SK-N-SH treated with all-trans-retinoic acid at 6 μM for 48 hours (cell line): ENCODE measurements at regions not wholly inside any gene's neighbourhood (a gene's known extent, or its start where the extent isn't known, plus 50 kb on each side); places are given as distances from the start of the nearest gene placed in this dataset.

Experiments
- ATAC-seq: fragments of 200-7000 bp; cut with Tn5 transposase; 3 replicates; pipeline ENCODE4 v1.9.1; 2020; ENCODE audit warnings: mild to moderate bottlenecking, moderate library complexity
- BACH2 ChIP-seq: fragments of 250-450 bp; sonication (Bioruptor Pico); IDR thresholded peaks from 2 replicates; pipeline ENCODE4 v1.9.0; 2021; ENCODE audit warnings: mild to moderate bottlenecking, borderline replicate concordance
- CSDC2 ChIP-seq: fragments of 250-450 bp; sonication (Bioruptor Pico); IDR thresholded peaks from 2 replicates; pipeline ENCODE4 v1.5.0; 2020; ENCODE audit warnings: mild to moderate bottlenecking, moderate library complexity
- ESRRG ChIP-seq: fragments of 250-450 bp; sonication (Bioruptor Pico); IDR thresholded peaks from 2 replicates; pipeline ENCODE4 v1.6.1; 2021; ENCODE audit warnings: mild to moderate bottlenecking
- ISL1 ChIP-seq: fragments of 250-450 bp; sonication (Bioruptor Pico); IDR thresholded peaks from 2 replicates; pipeline ENCODE4 v2.1.2; 2022; ENCODE audit warnings: mild to moderate bottlenecking, moderate library complexity
- OSR1 ChIP-seq: fragments of 250-450 bp; sonication (Bioruptor Pico); IDR thresholded peaks from 2 replicates; pipeline ENCODE4 v1.8.0; 2022; ENCODE audit warnings: moderate library complexity, mild to moderate bottlenecking, inconsistent platforms
- PPARA ChIP-seq: fragments of 250-450 bp; sonication (Bioruptor Pico); IDR thresholded peaks from 2 replicates; pipeline ENCODE4 v1.5.0; 2020; ENCODE audit warnings: mild to moderate bottlenecking, borderline replicate concordance
- RARB ChIP-seq: fragments of 250-450 bp; sonication (Bioruptor Pico); IDR thresholded peaks from 2 replicates; pipeline ENCODE4 v1.8.0; 2021; ENCODE audit warnings: mild to moderate bottlenecking, moderate library complexity
- SNAI2 ChIP-seq: fragments of 250-450 bp; sonication (Bioruptor Pico); IDR thresholded peaks from 2 replicates; pipeline ENCODE4 v1.5.0; 2020; ENCODE audit warnings: mild to moderate bottlenecking, moderate library complexity
- TCF4 ChIP-seq: fragments of 250-450 bp; sonication (Bioruptor Pico); IDR thresholded peaks from 2 replicates; pipeline ENCODE4 v1.8.0; 2021; ENCODE audit warnings: mild to moderate bottlenecking, moderate library complexity, borderline replicate concordance
- ZC3H10 ChIP-seq: fragments of 250-450 bp; sonication (Bioruptor Pico); IDR thresholded peaks from 2 replicates; pipeline ENCODE4 v1.5.1; 2021; ENCODE audit warnings: mild to moderate bottlenecking, moderate library complexity
- ZFP3 ChIP-seq: fragments of 250-450 bp; sonication (Bioruptor Pico); IDR thresholded peaks from 2 replicates; pipeline ENCODE4 v1.5.0; 2020; ENCODE audit warnings: mild to moderate bottlenecking, moderate library complexity
- ZNF565 ChIP-seq: fragments of 450-650 bp; formaldehyde crosslinking; conservative IDR thresholded peaks from 2 replicates; pipeline ENCODE4 v1.5.0; 2020; ENCODE audit warnings: low read depth, mild to moderate bottlenecking, moderate library complexity
- ZNF70 ChIP-seq: fragments of 450-650 bp; formaldehyde crosslinking; IDR thresholded peaks from 2 replicates; pipeline ENCODE4 v1.5.0; 2020; ENCODE audit warnings: mild to moderate bottlenecking, moderate library complexity
- TF ChIP-seq, protein P1 (sequence below): fragments of 250-450 bp; sonication (Bioruptor Pico); IDR thresholded peaks from 2 replicates; pipeline ENCODE4 v1.5.1; 2021; ENCODE audit warnings: mild to moderate bottlenecking, moderate library complexity
- TF ChIP-seq, protein P2 (sequence below): fragments of 250-450 bp; sonication (Bioruptor Pico); IDR thresholded peaks from 2 replicates; pipeline ENCODE4 v1.5.1; 2020; ENCODE audit warnings: low read depth, mild to moderate bottlenecking, moderate library complexity
- TF ChIP-seq, protein P3 (sequence below): fragments of 250-450 bp; sonication (Bioruptor Pico); IDR thresholded peaks from 2 replicates; pipeline ENCODE4 v1.8.0; 2021; ENCODE audit warnings: low read depth, mild to moderate bottlenecking, moderate library complexity, borderline replicate concordance
- TF ChIP-seq, protein P4 (sequence below): fragments of 250-450 bp; sonication (Bioruptor Pico); IDR thresholded peaks from 2 replicates; pipeline ENCODE4 v1.8.0; 2020; ENCODE audit warnings: mild to moderate bottlenecking, moderate library complexity, borderline replicate concordance

DNA sequence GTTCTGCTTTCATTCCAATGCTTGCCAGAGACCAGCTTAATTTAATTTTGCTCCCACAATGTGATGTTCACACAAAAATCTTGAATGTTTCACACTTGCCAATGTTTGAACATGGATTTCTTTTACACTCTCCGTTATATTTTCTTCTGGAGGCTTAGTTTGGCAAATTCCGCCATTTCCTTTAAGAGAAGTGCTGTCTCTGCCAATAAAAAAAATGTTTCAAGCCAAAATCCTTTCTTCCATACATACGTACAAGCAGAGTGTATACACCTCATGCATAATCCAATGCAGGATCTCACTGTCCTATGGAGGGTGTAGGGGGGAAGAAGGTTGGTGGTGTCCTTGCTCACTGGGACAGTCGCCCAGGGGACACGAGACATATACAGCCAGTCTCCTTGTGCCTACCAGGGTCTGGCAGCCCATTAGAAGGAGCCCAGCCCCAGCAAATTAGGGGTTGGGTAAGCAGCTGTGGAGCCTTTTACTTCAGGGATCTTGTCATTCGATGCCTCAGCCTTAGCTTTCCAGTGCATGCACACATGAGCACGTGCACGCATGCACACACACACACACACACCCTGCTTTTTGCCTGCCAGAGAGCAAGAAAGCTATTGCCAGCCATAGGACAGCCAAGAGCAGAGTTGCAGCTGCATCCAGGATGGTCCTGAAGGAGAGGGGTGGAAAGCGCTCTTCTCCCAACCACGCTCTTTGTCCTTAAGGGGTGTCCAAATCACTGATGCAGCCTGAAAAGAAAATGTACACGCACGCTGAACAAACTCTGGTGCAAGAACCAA lies 208.3 kb downstream of the FOXO1 start (continued):
- TF ChIP-seq, protein P1, sequence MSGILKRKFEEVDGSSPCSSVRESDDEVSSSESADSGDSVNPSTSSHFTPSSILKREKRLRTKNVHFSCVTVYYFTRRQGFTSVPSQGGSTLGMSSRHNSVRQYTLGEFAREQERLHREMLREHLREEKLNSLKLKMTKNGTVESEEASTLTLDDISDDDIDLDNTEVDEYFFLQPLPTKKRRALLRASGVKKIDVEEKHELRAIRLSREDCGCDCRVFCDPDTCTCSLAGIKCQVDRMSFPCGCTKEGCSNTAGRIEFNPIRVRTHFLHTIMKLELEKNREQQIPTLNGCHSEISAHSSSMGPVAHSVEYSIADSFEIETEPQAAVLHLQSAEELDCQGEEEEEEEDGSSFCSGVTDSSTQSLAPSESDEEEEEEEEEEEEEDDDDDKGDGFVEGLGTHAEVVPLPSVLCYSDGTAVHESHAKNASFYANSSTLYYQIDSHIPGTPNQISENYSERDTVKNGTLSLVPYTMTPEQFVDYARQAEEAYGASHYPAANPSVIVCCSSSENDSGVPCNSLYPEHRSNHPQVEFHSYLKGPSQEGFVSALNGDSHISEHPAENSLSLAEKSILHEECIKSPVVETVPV (CRISPR knock-in tag) = no peak
- TF ChIP-seq, protein P2, sequence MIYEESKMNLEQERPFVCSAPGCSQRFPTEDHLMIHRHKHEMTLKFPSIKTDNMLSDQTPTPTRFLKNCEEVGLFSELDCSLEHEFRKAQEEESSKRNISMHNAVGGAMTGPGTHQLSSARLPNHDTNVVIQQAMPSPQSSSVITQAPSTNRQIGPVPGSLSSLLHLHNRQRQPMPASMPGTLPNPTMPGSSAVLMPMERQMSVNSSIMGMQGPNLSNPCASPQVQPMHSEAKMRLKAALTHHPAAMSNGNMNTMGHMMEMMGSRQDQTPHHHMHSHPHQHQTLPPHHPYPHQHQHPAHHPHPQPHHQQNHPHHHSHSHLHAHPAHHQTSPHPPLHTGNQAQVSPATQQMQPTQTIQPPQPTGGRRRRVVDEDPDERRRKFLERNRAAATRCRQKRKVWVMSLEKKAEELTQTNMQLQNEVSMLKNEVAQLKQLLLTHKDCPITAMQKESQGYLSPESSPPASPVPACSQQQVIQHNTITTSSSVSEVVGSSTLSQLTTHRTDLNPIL = no peak
- no peak for TF ChIP-seq ZC3H10 (CRISPR knock-in tag)
- TF ChIP-seq, all 23 proteins: peak for 0

DNA sequence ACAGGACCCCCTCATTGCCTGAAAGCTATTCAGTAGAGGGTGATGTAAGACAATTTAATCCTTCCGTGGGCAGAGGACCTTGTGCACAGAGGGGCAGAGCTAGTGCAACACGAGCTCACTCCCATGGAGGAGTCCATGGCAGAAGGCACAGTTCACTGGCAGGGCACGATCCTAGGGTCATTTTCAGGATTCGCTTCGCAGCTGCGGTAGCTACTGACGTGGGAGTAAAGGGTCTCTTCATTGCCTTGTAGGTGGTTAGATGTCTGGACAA lies 207.8 kb downstream of the FOXO1 start:
- TF ChIP-seq PPARA (CRISPR knock-in tag) = no peak
- no peak for TF ChIP-seq ISL1 (CRISPR knock-in tag)
- TF ChIP-seq ZNF70 = no peak
- ATAC-seq = no peak

DNA sequence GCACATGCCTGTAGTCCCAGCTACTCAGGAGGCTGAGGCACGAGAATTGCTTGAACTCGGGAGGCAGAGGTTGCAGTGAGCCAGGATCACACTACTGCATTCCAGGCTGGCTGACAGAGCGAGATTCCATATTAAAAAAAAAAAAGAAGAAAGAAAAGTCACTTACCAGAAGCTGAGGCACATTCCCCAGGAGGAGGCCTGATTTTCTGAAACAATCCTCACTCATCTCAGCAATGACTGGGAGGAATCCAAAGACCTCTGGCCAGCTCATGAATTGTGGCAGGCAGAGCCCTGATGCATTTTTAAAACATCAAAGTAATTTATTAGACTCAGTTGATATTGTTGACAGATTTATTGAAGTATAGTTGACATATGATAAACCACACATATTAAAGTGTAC lies 206.3 kb downstream of the FOXO1 start:
- peak; percentile 20; the same call in 2 of the 3 replicates for ATAC-seq
- TF ChIP-seq SNAI2 (CRISPR knock-in tag) (no peak), ISL1 (CRISPR knock-in tag) (no peak), PPARA (CRISPR knock-in tag) (no peak), OSR1 (CRISPR knock-in tag) (no peak), BACH2 (no peak), TCF4 (no peak), ESRRG (CRISPR knock-in tag) (no peak)
- TF ChIP-seq, protein P3, sequence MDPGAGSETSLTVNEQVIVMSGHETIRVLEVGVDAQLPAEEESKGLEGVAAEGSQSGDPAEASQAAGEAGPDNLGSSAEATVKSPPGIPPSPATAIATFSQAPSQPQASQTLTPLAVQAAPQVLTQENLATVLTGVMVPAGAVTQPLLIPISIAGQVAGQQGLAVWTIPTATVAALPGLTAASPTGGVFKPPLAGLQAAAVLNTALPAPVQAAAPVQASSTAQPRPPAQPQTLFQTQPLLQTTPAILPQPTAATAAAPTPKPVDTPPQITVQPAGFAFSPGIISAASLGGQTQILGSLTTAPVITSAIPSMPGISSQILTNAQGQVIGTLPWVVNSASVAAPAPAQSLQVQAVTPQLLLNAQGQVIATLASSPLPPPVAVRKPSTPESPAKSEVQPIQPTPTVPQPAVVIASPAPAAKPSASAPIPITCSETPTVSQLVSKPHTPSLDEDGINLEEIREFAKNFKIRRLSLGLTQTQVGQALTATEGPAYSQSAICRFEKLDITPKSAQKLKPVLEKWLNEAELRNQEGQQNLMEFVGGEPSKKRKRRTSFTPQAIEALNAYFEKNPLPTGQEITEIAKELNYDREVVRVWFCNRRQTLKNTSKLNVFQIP (CRISPR knock-in tag) = no peak
- TF ChIP-seq, protein P4, sequence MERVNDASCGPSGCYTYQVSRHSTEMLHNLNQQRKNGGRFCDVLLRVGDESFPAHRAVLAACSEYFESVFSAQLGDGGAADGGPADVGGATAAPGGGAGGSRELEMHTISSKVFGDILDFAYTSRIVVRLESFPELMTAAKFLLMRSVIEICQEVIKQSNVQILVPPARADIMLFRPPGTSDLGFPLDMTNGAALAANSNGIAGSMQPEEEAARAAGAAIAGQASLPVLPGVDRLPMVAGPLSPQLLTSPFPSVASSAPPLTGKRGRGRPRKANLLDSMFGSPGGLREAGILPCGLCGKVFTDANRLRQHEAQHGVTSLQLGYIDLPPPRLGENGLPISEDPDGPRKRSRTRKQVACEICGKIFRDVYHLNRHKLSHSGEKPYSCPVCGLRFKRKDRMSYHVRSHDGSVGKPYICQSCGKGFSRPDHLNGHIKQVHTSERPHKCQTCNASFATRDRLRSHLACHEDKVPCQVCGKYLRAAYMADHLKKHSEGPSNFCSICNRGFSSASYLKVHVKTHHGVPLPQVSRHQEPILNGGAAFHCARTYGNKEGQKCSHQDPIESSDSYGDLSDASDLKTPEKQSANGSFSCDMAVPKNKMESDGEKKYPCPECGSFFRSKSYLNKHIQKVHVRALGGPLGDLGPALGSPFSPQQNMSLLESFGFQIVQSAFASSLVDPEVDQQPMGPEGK = no peak

DNA sequence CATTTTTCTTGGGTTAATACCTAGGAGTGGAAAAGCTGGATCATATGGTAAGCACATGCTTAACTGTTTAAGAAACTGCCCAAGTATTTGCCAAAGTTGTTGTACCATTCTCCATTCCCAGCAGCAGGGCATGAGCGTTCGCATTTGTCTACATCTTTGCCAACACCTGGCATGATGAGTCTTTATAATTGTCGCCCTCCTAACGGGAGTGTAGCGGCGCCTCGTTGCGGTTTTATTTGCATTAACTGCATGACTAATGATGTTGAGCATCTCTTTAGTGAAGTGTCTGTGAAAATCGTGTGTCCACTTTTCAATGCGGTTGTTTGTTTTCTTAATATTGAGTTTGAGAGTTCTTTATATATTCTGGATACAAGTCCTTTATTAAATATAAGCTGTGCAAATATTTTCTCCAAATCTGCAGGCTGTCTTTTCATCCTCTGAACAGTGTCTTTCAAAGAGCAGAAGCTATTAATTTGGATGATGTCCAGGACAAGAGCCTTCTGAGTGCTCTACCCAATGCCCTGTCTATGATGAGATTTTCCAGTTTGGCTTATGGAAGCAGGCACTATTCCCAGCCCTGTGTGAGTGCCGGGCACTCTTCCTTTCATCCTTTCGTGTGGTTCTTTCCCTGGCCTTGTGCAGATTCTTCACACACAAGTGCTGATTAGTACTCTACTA lies 202.0 kb downstream of the FOXO1 start:
- no peak for TF ChIP-seq BACH2
- TF ChIP-seq OSR1 (CRISPR knock-in tag) = no peak
- TF ChIP-seq, protein P4 = no peak
- TF ChIP-seq RARB (CRISPR knock-in tag) = no peak
- TF ChIP-seq CSDC2 (CRISPR knock-in tag) = no peak
- TF ChIP-seq, protein P3 (CRISPR knock-in tag) = no peak
- TF ChIP-seq, protein P2 = no peak
- TF ChIP-seq ZFP3 (CRISPR knock-in tag) = no peak
- TF ChIP-seq ZNF565 (CRISPR knock-in tag) = no peak
- ATAC-seq = no peak
